NCI-H2029 treated with DMSO at 0.1 percent for 48 hours (cell line): ENCODE measurements at regions not wholly inside any gene's neighbourhood (a gene's known extent, or its start where the extent isn't known, plus 50 kb on each side); places are given as distances from the start of the nearest gene placed in this dataset.

Source experiments
- DNase-seq: peaks from one replicate; lab custom pipeline; 2025; lab: John Stamatoyannopoulos, UW

DNA sequence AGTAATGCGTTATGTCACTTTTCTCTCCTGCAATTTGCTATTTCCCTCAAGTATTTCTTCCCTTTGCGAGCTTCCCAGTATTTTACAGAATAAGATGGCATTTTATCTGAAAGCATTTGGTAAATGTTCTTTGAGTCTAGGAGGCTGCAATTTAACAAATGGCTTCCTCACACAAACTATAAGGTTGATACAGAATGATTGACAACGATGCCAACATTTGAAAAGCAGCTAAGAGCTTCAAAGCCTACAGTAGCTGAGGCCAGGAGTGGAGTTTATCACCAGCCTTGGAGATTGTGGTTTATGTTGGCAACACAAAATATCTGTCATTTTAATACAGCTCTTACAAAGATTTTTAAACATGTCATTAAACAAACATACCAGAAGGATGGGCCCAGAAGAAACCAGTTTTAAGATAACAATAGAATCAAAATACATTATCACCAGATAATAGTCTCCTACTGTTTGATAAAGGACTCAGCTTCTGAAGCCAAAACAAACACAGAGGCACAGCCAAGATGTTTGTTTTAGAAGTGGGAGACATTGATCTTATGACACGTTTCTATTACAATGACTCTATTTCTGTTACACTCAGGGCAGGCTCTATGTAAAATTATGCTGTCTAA, 711.4 kb upstream of the ACVR2A start:
- DNase-seq, result peak; percentile 85

DNA sequence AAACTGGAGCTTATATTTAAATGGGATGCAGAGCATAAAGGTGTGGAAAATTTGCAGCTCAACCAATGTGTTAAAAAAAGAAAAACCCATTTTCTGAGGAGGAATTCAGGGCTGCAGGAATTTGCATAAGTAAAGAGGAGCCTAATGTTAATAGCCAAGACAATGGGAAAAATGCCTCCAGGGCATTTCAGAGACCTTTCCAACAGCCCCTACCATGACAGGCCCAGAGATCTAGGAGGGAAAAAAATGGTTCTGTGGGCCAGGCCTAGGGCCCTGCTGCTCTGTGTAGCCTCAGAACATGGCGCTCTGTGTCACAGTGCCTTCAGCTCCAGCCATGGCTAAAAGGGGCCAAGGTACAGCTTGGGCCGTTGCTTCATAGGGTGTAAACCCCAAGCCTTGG, 719.7 kb upstream of the ACVR2A start:
- no peak for DNase-seq

DNA sequence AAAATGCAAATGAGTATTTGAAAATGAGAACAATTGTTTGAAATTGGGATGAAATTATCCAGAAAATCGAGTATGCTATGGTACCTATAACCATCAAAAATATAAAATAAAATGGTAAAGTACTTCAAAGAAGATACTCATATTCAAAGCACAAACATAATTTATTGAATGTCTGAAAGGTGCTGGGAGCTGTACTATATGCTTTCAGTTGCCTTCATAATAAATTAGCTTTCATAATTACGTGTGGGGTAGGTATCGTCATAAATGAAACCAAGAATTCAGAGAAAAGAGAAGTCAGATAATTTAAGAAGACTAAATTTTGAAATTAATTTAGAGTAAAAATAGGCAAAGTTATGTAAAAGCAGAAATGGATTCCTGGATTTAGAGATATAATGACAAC, 721.9 kb upstream of the ACVR2A start:
- DNase-seq, result no peak

DNA sequence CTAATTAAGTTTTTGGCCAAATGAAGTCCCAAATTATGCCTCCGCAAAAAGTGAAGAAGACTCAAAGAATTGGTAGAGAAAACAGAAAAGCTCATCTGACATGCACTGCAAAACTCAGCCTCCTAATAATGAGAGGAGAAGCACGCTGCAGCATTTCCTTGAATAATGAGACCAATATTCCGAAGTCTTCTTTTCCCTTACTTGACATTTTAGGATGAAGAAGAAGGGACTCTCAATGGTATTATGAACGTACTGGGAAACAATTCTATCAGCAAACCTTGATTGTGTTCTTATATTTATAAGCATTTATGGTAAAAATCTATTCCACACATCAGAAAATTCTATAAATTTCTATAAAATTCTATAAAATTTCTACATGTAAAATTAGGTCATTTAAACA, 733.9 kb upstream of the ACVR2A start:
- DNase-seq, result no peak

DNA sequence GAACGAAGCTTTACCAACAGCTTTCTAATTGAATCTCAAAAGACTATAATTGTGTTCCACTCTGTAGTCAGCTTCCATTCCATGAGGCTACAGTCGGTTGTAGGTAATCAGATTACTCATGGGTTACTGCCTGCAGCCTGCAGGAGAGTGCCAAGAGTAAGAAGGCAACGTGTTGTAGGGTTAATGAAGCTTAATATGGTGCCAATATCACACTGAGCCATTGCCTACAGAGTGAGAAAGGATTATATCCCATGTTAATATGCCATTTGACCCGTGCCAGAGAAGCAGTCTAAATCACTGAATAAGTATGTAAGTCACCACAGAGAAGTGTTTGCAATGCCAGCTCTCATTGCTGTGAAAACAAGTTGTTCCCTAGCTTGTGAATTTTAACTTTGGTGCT, 734.5 kb upstream of the ACVR2A start:
- no peak for DNase-seq

DNA sequence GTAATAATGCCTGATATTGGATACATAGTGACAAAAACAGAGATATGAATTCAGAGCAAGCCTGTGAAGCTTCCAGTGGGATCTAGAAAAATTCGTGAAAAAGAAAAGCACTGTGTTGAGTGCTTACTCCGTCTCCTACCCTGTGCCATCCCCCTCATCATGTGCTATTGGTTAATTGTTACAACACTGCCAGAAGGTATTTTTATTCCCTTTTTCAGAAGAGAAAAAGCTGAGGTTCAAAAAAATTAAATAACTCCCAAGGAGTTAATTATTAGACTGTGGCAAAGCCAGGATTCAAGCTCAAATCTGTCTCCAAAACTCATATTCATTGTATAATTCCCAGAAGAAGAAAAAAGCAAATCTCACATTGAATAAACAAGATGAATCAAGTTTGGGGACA, 735.5 kb upstream of the ACVR2A start:
- no peak for DNase-seq

DNA sequence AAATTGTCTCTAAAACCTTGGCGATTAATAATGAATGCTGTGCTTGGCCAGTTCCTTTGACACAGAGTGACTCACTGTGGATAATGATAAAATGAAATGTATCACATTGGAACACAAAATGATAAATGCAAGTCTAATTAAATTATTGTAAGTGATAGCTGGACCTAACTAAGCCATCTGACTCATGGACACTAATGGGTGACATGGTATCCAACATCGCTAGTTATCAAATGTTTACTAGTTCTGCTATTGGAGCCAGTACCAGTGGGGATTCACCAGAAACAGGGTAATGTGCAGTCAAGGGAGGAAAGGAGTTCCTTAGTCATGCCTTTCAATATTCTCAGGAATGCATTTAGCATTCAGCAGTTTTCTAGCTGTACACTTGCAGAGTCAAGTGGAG, 736.3 kb upstream of the ACVR2A start:
- no peak for DNase-seq

DNA sequence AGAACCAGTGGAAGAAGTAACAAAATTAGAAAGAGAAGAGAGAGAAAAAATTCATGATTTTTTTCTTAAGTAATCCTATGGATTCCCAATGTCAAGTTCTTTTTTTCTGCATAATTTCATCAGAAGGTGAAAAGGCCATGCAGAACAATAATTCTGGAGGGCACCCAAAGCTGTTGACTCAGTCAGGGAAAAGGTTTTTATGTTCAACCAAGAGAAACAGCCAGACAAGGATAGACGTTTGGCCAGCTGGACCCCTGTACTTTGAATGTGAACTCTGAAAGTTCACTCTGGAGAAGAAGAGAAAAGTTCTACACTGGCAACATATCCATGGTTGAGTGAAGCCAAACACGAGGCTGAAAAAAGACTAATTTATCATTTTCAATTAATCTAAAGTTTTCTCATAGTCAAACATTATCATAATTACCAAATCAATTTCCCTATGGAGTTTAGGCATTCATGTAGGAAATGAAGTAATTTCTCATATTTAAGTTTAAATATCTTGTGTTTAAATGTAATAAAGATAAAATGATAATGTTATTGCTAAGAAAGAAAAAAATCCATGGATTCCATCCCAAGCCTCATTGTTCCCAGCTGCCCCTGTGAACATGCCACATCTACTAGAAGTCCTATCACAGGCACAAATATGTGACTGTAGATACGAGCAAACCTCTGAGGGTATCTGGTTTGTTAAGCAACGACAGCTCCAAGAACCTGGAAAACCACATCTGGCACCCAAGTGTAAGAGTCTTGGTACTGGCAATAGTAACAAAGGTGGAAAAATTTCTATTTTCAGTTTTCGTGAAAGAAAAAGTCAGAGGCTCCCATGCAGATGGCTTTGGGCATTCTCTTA, 742.7 kb upstream of the ACVR2A start:
- DNase-seq, result no peak

DNA sequence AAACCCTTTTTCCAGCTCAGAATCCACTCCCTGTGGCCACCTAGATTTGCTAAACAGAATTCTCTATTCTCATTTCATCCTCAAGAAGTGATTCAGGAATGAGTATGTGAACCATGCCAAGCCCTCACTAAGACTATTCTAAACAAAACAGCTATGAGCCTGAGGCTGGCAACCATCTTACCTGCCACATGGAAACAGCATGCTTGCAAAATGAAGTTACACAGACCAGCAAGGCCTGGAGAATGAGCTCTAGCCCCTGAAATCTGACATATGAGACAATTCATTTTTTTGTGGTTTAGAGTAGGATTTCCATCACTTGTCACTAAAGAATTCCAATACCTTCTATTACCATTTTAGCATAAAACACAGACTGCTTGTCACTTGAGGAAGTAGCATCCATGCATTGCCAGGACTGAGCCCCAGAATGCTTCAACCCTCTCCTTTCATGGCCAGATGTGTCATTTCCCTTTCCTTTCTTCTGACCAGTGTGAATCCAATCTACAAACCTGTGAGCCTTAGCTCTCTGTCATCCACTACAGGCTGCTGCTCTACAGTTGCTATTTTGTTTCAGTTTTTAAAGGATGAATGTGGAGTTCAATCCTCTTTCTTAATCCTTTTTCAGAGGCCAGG, 744.3 kb upstream of the ACVR2A start:
- no peak for DNase-seq

DNA sequence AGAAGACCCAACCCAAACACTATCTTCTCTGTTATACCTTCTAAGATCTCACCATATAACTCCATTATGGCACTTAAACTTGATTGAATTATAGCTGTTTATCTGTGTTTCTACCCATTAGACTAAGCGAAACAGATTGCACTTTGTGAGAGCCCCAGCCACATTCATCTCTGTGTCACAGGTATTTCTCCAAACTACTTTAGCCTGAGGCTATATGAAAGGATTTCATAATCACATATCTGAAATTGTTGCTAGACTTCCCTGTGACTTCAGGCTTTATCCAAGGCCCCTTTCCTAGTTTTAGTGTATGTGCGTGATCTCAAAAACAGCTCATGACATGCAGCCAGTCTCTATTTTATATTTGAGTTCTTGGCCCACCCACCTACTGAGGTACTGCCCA, 745.0 kb upstream of the ACVR2A start:
- no peak for DNase-seq

DNA sequence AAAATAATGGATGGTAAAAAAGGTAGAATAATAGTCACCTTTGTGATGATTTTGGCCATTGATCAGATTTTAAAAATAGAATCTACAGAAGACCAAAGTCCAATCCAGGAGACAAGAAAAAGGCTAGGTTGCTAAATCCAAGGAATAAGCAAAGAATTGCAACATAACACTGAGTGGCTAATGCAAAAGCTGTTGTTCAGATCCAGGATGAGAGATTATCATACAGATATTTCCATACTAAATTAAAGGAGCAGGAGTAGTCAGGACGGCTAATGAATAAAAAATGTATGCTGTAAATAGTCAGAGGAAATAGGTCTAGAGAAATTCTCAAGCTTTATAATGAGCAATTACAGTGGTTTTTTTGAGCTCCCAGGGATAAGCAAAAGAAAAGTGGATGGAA, 745.9 kb upstream of the ACVR2A start:
- DNase-seq, result no peak

DNA sequence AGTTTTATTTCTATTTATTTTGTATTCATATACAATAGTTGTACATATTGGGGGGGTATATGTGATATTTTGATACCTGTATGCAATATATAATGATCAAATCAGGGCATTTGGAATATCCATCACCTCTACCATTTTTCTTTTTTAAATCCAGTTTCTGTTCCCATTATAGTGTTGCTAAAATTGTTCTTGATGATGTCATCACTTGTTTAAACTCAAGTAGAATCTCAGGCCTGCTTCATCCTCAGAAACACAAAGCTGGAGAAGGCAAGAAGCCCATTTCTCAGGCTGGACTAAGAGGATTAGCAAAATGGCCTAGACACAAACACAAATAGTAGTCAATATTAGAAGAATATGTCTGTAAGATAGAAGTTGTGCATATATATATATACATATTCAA, 747.1 kb upstream of the ACVR2A start:
- DNase-seq, result no peak

DNA sequence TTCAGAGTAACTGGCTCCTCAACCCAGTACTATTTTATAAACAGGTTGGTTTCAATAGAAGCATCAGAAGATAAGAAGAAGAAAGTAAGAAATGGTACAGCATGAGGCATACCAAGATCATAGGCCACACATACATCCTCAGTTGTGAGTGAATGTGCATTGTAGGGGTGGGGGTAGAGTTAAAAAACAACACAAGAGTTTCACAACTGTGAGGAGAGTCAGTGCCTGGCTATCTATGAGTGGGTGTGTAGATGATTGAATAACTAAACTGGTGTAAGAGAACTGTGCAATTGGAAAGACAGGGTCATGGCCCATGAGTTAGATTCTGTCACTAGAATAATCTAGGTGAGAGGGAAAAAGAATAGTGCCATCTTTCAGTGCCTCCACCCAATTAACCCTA, 748.2 kb upstream of the ACVR2A start:
- no peak for DNase-seq

DNA sequence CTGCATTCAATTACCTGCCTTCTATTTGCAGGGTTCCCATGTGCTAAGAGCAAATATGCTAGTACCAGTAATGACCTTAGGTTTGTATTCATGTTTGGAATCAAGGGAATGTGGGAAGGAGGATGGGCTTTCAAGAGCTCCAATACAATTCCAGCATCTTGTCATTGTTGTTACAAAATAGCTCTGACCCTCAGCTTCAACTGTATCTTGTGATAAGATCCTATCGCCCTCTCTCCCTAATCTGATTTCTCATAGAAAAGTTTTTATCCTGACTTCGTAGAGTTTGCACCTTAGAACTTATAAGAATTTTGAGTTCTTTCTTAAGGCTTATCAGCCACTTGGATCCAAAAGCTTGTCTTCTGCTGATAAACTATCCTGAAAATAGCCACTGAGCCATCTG, 749.5 kb upstream of the ACVR2A start:
- no peak for DNase-seq

DNA sequence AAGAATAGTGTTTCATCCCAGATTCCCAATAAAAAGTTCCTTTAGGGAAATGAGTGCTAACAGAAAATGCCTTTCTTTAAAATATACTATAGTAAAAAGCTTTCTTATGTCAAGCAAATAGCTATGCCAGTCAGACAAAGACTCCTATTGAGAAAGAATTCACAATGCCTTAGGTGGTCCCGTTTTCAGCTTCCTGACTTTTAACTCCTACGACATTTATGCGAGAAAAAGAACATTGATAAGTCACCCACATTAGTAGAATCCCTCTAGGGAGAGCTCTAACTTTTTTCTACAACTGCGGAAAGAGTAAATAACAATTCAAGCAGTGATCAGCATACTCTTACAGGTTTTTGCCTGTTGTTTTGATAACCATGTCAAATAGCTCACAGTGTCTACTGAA, 750.8 kb upstream of the ACVR2A start:
- no peak for DNase-seq

DNA sequence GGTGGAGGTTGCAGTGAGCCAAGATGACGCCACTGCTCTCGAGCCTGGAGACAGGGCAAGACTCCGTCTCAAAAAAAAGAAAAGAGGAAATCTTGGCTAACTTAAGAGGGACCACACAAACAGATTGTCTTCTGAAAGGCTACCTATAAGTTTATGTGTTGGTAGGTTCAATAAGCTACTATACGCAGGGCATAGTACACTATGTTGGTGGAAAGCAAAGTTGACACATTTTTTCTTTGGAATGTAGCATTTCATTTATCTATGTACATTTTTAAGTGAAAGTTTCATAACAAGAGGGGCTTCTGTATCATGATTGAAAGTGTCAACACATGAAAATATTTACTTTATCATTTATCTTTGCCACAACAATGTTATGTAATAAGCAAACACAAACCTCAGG, 752.6 kb upstream of the ACVR2A start:
- DNase-seq, result no peak

DNA sequence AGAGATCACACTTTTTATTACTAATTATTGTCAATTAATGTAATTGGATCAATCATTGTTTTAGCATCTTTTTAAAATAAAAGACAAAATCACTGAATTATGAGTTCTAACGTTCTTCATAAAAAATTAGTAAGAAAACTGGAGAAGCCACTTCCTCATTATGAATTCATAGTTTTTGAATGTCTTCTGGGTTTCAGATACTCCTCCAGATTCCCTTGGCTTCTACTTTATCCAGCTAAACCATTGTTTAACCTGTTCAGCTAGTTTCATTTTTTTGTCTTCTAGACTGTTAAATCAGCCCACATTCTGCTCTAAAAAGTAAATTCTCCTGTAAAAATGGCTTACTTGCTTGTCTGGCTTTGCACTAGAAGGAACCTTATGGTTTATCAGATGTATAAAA, 753.4 kb upstream of the ACVR2A start:
- DNase-seq, result no peak

DNA sequence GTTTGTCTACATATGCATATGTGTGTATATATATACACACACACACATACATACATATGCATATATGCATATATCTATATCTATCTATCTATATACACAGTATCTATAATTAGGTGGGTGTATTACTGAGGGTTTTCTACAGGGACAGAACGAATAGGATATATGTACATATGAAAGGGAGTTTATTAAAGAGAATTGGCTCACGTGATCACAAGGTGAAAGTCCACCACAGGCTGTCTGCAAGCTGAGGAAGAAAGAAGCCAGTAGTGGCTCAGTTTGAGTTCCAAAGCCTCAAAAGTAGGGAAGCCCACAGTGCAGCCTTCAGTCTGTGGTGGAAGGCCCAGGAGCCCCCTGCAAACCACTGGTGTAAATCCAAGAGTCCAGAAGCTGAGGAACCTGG, 756.0 kb upstream of the ACVR2A start:
- no peak for DNase-seq

DNA sequence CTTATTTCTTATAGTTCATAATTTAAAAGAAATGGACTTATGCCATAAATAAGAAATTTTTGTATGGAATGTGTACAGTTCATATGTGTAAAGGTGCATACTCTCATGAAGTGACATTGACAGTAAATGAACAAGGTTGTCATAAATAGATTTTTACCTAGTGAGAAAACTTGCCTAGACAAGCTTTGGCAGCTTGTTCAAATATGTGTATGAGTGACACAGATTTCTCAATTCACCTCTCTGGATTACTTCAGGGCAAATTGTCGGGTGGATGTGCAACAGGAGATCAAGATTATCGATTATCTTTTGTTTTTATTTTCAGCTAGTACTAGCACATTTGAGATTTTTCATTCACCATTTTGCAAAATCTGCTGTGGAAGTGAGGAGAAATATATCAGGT, 758.1 kb upstream of the ACVR2A start:
- DNase-seq, result no peak

DNA sequence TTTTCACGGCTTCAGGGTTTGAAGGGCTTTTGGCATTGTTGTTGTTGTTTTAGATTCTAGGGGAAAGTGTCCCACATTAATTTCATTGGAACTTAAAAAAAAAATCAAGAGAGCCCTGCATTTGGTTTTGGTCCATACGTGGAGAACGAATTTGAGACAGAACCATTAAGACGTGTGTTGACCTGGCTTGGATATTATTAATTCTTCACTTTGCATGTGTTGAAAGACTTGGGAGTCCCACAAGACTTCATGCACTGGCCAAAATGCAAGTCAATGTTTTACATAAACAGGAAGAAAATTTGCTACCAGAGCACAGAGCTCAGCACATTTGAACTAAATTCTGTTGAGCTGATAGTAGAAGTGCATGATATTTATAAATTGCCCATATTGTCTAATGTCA, 761.2 kb upstream of the ACVR2A start:
- DNase-seq, result no peak

DNA sequence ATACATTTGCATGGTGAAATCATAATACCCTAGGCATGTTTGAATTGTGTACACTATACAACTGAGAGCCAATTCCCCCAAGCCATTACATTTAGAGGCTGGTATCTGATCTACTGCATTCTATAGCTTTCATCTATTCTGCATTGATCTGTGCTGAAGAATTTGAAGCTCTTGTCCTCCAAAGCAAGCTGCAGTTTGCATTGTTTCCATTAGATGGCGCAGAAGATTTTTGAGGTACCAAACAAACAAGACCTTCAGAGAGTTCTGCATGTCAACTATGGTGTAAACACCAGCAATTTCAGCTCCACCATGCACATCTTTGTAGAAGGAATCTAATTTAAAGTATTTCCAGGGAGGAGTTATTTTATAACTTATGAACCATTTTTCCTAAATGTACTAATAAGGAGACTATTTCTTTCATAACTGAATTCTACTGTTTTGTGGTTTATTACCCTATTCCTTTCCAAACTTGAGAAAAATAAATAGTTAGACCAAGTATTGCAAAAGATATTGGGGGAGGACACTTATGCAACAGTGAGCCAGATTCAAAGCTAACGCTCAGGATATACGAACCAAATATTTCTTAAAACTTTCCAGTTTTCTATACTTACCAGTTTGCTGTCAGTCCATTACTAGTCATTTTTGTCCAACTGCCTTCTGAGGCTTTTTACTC, 761.8 kb upstream of the ACVR2A start:
- peak; percentile 42 for DNase-seq

DNA sequence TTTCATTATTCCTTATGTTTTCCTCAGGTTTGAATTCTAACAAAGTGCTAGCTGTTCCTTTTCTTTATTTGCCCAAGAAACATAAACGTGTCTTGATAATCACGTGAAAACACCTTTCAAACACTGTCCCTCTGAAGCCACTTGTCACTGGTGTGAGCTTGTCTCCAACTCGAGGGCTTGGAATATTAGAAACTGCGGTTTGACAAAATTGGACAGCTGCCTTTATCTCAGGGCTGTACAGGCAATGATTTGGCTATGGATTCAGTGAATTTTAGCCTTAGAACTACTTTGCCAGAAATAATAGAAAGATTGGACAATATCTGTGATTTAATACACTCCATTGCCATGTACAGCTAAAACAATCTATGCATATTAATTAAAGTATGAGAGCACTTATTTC, 763.0 kb upstream of the ACVR2A start:
- DNase-seq, result no peak

DNA sequence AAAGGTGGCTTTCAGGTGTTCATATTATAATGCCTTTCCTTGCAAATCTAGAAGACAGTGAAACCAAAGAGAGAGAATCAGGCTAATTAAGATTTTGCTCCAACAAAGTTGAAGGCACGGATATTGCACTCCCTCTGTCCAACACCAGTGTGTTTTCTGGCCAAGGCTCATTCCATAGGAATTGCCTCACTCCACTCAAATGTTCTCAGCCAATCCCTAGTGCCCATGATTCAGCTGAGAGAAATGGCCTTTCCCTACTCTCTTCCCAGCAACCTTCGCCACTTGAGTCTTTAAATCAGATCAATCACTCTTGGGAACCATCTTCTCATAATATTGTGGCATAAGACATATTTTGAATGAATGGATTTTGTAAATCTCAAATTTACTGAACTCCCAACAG, 768.2 kb upstream of the ACVR2A start:
- DNase-seq, result no peak
